ENCODE measurements at regions not wholly inside any gene's neighbourhood (a gene's known extent, or its start where the extent isn't known, plus 50 kb on each side); places are given as distances from the start of the nearest gene placed in this dataset.

GRCh38 chr6:71496018-71496721 lies 207.6 kb downstream of the OGFRL1 start:
- TF ChIP-seq POLR2A (IDR thresholded peaks at IDR 0.05; ENCODE audit: extremely low read depth, insufficient read length) = no peak
- TF ChIP-seq, protein P1, sequence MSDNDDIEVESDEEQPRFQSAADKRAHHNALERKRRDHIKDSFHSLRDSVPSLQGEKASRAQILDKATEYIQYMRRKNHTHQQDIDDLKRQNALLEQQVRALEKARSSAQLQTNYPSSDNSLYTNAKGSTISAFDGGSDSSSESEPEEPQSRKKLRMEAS (IDR thresholded peaks at IDR 0.05; ENCODE audit: low read depth, low read length) = no peak
- TF ChIP-seq MYC (IDR thresholded peaks at IDR 0.05; ENCODE audit: low read depth, low read length) = no peak
- TF ChIP-seq, protein P2, sequence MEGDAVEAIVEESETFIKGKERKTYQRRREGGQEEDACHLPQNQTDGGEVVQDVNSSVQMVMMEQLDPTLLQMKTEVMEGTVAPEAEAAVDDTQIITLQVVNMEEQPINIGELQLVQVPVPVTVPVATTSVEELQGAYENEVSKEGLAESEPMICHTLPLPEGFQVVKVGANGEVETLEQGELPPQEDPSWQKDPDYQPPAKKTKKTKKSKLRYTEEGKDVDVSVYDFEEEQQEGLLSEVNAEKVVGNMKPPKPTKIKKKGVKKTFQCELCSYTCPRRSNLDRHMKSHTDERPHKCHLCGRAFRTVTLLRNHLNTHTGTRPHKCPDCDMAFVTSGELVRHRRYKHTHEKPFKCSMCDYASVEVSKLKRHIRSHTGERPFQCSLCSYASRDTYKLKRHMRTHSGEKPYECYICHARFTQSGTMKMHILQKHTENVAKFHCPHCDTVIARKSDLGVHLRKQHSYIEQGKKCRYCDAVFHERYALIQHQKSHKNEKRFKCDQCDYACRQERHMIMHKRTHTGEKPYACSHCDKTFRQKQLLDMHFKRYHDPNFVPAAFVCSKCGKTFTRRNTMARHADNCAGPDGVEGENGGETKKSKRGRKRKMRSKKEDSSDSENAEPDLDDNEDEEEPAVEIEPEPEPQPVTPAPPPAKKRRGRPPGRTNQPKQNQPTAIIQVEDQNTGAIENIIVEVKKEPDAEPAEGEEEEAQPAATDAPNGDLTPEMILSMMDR (IDR thresholded peaks at IDR 0.05; ENCODE audit: low read depth, low read length) = no peak
- no peak for DNase-seq (ENCODE audit: low read depth)
- no peak overlapping the region for H3K4me3 ChIP-seq (ENCODE audit: low read depth, low read length)

DNA sequence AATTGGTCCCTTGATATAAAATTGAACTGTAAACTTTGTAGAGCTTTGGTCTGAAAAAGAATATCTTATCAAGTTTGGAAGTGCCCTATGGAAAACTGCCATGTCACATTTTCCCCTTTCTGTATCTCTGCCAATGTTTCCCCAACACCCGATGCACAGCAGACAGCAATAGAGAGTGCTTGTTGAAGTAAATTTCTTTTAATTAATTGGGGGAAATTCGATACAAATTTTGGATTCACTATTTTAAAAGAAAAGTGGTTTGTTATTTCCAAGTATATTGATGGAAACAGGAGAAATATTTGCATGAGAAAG lies 208.1 kb downstream of the OGFRL1 start:
- TF ChIP-seq POLR2A (IDR thresholded peaks at IDR 0.05; ENCODE audit: extremely low read depth, insufficient read length) (no peak), MYC (IDR thresholded peaks at IDR 0.05; ENCODE audit: low read depth, low read length) (no peak)
- TF ChIP-seq, protein P2 (IDR thresholded peaks at IDR 0.05; ENCODE audit: low read depth, low read length) = no peak
- TF ChIP-seq, protein P1 (IDR thresholded peaks at IDR 0.05; ENCODE audit: low read depth, low read length) = no peak
- no peak for DNase-seq (ENCODE audit: low read depth)

DNA sequence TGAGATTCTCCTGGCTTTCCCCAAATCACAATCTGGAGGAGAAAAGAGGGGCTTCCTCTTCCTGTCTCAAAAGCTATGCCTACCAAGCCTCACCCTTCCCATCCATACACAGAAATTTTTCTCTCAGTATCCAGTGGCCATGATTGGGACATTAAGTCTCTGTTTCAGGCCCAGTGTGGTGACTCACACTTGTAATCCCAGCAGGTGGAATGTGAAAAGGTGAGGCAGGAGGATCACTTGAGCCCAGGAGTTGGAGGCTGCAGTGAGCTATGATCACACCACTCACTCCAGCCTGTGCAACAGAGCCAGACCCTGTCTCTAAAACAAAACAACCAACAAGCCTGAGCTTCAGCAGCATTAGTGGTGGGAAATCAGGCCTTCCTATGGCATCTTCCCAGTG lies 210.0 kb downstream of the OGFRL1 start:
- no peak for DNase-seq (ENCODE audit: low read depth)
- no peak overlapping the region for H3K4me3 ChIP-seq (ENCODE audit: low read depth, low read length)
- TF ChIP-seq, protein P1 (IDR thresholded peaks at IDR 0.05; ENCODE audit: low read depth, low read length) = no peak
- no peak for TF ChIP-seq POLR2A (IDR thresholded peaks at IDR 0.05; ENCODE audit: extremely low read depth, insufficient read length)
- TF ChIP-seq, protein P2 (IDR thresholded peaks at IDR 0.05; ENCODE audit: low read depth, low read length) = no peak
- TF ChIP-seq MYC (IDR thresholded peaks at IDR 0.05; ENCODE audit: low read depth, low read length) = no peak

More for the DNA sequence above, 208.1 kb downstream of the OGFRL1 start:
- no peak overlapping the region for H3K4me3 ChIP-seq (ENCODE audit: low read depth, low read length)

DNA sequence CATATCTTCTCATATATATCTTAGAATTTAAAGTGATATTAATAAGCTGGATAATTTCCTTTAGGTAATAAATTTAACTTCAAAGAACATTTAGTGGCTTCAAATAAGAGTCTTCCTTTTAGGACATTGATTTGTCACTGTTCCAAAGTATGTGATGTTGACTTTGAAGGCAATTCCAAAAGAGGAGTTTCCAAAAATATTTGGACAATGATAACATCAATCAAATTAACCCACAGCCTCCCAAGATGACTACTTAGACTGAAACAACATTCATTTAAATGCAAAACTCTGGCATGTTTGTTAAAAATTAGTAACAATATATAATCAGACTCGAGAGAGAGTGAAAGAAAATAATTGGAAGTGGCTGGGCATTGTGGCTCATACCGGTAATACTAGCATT lies 211.1 kb downstream of the OGFRL1 start:
- H3K4me3 ChIP-seq (ENCODE audit: low read depth, low read length) = no peak overlapping the region
- TF ChIP-seq, protein P2 (IDR thresholded peaks at IDR 0.05; ENCODE audit: low read depth, low read length) = no peak
- TF ChIP-seq MYC (IDR thresholded peaks at IDR 0.05; ENCODE audit: low read depth, low read length) = no peak
- TF ChIP-seq, protein P1 (IDR thresholded peaks at IDR 0.05; ENCODE audit: low read depth, low read length) = no peak
- no peak for TF ChIP-seq POLR2A (IDR thresholded peaks at IDR 0.05; ENCODE audit: extremely low read depth, insufficient read length)
- DNase-seq (ENCODE audit: low read depth) = no peak

- no peak overlapping the region for H3K4me3 ChIP-seq (ENCODE audit: low read depth, low read length)
- no peak for DNase-seq (ENCODE audit: low read depth)
- TF ChIP-seq, protein P2 (IDR thresholded peaks at IDR 0.05; ENCODE audit: low read depth, low read length) = no peak
- TF ChIP-seq POLR2A (IDR thresholded peaks at IDR 0.05; ENCODE audit: extremely low read depth, insufficient read length) (no peak), MYC (IDR thresholded peaks at IDR 0.05; ENCODE audit: low read depth, low read length) (no peak)
- TF ChIP-seq, protein P1 (IDR thresholded peaks at IDR 0.05; ENCODE audit: low read depth, low read length) = no peak
Measured at GRCh38 chr6:71502168-71502567, 213.6 kb downstream of the OGFRL1 start.
